NOMO-1 treated with dmso at 0.1 percent for 144 hours (cell line): ENCODE measurements at regions not wholly inside any gene's neighbourhood (a gene's known extent, or its start where the extent isn't known, plus 50 kb on each side); places are given as distances from the start of the nearest gene placed in this dataset.
"Not testable (repeated sequence)": the region's sequence is repeated elsewhere in the genome, so short reads cannot be mapped to it uniquely, and the experiment has no call there.

Experiments used
- DNase-seq: peaks from one replicate; lab custom pipeline; 2025; ENCODE audit not compliant: unreplicated experiment; lab: John Stamatoyannopoulos, UW

DNA sequence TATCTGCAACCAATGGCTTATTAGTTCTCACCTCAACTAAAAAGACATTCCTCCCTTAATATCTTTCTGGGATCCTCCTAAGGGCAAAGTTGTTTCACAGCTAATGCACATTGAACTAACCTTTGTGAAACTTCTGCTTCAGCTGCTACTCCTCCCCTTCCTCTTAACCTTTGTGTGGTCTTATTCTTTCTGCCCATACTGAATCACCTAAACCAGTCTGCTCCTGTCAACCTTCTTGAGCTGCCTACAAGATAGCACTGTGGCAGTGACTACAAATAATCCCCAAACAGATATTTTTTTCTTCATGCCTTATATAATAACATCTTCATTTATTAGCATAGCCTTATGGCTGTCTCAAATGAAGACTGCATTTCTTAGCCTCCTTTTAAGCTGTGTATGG is 1077.4 kb upstream of the ATXN7L3B start:
- DNase-seq, result no peak

DNA sequence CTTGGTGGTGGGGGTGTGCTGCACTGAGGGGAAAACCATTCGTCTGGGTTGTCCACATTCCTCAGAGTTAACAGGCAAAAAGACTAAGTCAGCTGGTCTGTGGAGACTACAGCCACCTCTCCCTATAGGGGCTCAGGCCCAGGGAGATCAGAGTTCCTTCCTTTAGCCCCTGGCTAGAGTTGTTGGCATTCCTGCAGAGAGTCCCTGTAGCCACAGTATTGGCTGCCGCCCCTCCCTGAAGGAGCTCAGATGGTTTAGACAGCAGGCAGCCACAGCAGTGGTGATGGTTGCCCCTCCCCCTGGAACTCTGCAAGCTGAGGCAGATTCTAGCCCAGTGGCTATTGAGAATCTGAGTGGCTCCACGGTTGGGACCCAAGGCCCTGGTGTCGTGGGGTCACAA is 1072.5 kb upstream of the ATXN7L3B start:
- DNase-seq, result no peak

DNA sequence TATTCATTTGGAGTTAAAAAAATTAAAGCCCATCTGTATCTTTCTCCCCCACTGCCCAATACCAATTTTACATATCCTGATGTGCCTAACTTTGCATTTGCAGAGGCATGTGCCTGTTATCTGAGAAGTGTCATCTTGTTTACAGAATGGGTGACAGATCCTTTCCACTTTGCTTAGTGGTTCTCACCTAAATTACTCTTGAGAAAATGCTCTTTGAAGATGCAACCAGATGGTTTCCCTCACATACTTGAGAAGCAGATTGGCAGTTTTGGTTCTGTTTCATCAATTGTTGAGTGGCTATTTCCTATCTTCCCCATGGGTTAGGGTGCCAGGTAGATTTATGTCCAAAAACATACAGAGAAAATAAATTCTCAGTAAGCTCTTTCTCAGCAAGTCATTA is 1051.4 kb upstream of the ATXN7L3B start:
- no peak for DNase-seq

DNA sequence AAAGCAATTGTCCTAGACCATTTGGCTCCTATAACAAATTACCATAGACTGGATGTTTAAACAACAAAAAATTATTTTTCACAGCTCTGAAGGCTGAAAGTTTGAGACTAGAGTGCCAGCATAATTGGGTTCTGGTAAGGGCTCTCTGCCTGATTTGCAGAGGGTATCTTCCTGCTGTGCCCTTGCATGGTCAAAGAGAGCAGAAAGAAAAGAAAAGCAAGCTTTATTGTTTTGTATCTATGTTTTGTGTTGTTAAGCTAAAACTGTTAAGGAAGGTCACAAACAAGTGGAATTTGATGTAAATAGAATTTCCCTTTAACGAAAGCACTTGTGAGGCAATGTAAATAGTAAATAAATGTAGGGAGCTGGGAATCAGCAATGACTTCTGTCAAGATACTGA is 1031.0 kb upstream of the ATXN7L3B start:
- no peak for DNase-seq

DNA sequence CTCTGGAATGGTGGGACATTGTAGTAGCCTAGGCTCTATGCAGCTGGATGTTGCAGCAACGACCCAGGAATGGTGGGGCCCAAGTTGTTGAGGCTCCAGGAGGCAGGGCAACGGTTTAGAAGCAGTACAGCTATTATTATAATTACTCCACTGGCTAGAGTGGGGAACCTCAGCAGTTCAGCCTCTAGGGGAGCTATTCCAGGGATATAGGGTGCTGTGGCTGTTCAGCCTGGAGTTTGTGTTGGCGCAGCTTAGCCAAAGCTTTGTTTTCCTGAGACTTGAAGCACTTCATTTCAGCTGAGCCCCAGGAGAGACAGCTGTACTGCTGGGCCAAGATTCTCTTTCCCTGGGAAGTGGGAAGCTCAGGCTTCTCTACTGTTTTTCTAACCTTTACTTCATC is 1023.0 kb upstream of the ATXN7L3B start:
- no peak for DNase-seq

DNA sequence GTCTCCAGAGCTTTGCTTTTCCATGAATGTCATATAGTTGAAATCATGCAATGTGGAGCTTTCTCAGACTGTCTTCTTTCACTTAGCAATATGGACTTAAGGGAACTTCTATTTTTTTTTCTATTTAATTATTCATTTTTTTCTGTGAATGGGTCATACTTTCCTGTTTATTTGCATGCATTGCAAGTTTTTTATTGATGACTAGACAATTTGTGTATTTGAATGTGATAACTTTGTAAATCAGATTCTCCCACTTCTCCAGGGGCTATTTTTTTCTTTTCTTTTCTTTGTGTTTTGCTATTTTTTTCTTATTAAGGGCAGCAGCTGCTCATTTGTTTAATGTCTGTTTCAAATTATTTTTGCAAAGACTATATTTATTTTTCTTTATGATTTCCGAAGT is 1019.8 kb upstream of the ATXN7L3B start:
- DNase-seq, result no peak

DNA sequence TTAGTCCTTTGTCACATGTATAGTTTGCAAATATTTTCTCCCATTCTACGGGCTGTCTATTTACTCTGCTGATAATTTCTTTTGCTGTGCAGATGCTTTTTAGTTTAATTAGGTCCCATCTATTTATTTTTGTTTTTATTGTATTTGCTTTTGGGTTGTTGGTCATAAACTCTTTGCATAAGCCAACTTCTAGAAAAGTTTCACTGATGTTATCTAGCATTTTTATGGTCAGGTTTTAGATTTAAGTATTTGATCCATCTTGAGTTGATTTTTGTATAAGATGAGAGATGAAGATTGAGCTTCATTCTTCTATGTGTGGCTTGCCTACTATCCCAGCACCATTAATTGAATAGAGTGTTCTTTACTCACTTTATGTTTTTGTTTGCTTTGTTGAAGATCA is 1008.4 kb upstream of the ATXN7L3B start:
- no peak for DNase-seq

DNA sequence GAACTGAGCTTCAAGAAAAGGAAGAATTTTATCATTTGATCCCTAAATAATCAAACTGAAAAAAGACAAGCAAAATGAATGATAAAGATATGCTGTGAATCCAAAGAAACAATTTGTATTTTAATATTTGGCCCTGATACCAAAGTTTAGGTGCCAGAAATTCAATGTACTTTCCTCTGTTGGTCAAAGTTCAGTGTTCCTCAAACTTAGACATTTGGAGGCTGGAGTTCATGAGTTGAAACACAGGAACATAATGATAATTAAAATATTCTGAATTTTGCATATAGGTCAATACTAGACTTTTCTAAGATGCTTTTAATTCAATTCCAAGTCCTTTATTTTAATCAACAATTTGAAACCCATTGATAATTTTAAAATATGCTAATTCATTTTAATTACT is 1007.7 kb upstream of the ATXN7L3B start:
- DNase-seq, result no peak

DNA sequence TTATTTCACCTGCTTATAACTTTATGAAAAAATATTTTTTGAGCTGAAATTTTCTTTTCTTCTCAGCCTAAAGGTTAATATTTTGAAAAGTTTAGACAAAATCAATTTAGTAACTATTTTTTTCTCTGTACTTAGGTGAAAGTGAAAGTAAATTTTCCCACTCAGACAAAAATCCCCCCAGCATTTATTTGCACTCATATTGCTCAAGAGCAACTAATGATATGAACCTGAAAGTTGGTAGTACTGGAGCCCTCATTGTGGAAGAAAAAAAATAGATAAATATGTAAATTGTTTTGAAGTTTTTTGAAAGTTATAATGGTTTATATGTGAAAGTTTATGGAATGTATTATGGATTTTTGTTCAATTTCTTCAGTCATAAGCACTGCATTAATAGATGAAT is 1005.9 kb upstream of the ATXN7L3B start:
- DNase-seq, result no peak

DNA sequence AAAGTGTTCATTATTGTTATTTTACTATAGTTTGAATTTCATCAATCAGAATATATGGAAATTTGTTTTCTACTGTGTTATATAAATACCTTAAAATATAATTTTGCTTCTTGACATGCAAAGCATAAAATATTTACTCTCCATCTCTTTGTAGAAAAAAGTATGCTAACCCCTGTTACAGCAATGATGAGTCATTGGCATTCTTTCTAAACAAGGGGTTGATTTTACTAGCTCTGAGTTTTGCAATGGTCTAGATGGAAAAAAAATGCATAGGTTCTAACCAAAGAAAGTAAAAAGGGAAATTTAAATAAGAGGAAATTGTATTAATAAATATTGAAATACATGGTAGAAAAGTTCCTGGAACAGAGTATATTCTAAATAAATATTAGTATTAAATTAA is 990.2 kb upstream of the ATXN7L3B start:
- no peak for DNase-seq

DNA sequence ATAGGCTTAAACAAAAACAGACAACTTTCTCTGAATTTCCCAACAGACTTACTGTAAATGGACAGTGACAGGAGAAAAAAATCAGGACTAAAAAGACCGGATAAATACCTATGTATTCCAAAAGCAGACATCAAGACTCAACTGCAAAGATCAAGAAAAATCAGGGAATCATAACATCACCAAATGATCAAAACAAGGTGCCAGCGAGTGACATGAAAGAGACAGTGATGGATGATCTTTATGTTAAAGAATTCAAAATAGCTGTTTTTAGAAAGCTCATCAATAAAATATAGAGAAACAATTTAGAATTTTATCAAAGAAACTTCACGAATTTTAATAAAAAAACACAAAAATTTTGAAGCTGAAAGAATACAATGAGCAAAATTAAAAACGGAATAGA is 952.5 kb upstream of the ATXN7L3B start:
- no peak for DNase-seq

DNA sequence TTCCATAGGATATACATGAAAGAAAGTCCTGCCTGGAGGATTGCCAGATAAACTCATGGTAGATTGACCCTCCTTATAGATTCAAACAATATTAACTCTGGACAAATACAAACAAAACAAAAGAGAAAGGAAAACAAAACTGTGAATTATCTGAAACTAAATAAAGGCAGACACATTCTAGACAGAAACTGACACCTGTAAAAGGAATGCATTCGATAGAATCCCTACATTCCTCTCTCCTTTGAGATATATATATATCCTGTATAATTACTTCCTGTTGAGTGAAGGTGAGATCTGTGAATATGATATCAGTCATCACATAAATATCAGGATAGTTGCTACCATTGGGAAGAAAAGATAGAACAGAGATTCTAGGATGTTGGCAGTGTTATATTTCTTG is 948.4 kb upstream of the ATXN7L3B start:
- no peak for DNase-seq

DNA sequence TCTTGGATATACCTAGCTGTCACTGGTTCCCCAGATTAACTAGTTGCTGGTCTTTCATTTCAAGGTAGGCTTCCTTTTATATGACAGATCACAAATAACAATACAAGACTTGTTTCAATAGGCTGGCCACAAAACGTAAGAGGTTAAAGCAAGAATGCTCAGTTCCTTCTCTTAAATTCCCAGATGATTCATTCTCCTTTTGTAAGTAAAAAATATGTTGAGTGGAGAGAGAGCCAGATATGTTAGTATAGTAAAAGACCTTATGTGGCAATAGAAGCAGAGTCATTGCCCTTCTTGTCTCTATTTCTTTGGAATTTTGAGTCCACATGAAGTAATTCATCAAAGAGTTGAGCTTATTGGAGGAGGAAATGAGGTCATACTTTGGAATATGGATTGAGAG is 939.0 kb upstream of the ATXN7L3B start:
- no peak for DNase-seq

DNA sequence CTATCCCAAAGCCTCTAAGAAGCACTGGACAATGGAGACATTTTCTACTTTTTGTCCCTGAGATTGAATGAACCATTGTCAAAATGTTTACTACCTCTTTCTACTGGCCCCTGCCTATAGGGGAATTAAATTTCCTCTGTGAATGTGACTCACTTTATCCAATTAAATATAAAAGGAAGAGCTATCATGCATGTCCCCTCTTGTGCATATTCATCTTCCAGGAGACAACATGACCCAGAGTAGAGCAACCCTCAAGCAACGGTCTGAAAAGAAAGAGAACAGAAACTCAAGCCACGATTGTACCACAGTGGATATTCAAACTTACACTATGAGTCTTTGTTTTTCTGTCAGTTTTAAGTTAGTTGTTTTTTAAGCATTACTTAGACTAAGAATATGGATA is 938.4 kb upstream of the ATXN7L3B start:
- DNase-seq, result no peak

DNA sequence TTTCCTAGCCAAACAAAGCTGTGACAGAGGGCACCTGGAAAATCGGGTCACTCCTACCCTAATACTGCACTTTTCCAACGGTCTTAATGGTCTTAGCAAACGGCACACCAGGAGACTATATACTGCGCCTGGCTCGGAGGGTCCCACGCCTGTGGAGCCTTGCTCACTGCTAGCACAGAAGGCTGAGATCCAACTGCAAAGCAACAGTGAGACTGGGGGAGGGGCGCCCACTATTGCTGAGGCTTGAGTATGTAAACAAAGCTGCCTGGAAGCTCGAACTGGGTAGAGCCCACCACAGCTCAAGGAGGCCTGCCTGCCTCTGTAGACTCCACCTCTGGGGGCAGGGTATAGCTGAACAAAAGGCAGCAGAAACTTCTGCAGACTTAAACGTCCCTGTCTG is 931.7 kb upstream of the ATXN7L3B start:
- not testable (repeated sequence) for DNase-seq

DNA sequence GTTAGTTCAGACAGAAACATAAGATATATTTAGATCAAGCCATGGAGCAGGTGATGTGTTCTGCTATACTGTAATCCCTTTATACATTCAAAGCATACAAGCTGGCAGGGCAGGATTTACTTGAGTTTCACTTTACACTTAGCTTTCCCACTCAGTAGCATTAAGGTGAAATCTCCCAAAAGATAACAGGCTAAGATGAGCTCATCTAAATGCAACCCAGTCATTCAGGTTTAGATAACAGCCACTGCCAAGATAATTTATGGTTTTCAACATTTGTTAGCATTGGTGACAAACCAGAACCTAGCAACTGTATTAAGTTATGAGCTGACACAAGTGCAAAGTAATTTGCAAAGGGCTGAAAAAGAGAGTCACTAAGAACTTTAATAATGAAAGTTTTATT is 925.1 kb upstream of the ATXN7L3B start:
- no peak for DNase-seq

DNA sequence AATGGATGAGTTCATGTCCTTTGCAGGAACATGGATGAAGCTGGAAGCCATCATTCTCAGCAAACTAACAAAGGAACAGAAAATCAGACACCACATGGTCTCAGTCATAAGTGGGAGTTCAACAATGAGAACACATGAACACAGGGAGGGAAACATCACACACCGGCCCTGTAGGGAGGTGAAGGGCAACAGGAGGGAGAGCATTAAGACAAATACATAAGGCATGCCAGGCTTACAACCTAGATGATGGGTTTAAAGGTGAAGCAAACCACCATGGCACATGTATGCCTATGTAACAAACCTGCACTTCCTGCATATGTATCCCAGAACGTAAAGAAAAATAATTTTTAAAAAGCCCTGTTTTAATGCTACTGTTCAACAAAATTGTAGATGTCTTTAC is 914.2 kb upstream of the ATXN7L3B start:
- no peak for DNase-seq

DNA sequence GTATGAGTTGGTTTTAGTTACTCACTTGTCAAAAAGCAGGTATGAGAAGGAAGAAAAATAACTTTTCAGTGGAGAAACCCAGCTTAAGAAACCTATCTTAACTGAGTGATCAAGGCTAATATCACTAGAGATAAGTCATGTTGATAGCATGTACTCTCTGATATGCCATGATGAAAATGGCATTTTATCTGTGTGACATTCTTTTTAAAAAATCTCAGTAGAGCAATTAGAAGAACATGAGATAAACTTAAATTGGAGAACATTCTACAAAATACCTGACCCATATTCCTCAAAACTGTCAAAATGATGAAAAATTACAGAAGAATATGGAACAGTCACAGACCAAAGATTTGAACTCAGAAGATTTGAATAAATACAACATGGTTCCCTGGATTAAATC is 912.4 kb upstream of the ATXN7L3B start:
- no peak for DNase-seq

DNA sequence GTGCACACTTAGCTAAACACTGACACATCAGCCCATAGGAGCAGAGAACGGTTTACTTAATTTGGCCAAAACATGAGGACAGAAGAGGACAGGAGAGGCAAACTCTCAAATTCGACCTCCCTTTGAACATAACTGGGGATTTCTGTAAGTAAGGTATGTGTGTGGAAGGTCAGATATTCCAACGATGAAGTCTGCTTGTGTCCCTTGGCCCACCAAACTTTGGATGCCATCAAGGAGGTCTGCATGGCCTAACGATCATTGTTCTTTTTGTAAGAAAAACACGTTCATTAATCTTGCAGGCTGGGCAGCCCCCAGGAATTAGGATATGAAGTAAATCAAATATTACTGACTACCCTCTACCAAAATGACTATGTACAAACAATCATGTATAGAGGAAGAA is 908.5 kb upstream of the ATXN7L3B start:
- no peak for DNase-seq

DNA sequence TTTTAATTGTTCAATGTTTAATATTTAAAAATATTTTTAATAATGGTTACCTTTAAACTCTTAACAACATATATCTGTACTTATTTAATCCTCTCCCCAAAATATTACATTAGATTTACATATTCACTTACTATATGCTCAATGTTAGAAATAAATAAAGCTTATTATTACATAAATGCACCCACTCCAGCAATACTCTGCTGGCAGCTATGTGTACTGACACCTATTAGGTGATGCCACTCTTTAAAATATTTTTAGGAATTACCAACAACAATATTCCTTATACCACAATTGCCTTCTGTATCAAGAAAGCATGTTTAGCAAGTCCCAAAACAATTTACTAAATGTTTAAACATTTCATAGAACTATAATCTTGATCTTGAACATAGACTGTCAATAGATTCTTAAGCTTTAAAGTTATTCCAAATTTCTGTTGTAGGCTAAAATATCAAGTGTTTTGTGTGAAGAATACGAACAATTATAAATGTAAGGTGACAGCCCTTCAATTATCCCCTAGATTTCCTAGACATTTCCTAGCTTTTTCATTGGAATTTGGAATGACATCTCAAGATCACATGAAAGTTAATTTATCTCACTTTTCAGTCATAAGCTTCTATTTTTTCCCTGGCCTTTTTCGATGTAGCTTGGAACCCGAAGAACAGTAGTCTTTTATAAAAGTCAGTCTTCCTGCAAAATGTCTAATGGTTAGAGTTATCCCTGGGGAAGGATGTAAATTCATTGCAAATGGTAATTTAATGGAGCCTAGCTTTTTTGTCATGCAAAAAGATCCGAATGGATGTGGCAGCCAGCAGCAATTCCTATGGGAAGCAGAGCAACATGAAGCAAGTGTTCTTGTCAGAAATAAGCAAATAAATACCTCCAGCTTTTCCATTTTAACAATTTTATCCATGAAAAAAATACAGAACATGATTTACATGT is 907.5 kb upstream of the ATXN7L3B start:
- no peak for DNase-seq

DNA sequence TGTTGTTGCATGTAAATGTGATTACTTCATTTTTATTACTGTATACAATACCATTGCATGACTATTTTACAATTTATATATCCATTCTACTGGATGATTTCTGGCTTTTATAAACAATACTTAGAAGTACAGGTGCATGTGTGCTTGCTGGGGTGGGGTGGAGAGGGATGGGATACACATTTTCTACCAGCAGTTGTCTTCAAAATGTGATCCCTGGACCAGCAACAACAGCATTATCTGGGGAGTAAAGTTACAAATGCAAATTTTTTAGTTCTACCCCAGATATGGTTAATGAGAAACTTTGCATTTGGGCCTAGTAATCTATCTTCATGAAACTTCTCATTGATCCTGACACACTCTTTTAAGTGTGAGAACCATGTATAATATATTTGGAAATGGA is 905.4 kb upstream of the ATXN7L3B start:
- DNase-seq, result no peak

DNA sequence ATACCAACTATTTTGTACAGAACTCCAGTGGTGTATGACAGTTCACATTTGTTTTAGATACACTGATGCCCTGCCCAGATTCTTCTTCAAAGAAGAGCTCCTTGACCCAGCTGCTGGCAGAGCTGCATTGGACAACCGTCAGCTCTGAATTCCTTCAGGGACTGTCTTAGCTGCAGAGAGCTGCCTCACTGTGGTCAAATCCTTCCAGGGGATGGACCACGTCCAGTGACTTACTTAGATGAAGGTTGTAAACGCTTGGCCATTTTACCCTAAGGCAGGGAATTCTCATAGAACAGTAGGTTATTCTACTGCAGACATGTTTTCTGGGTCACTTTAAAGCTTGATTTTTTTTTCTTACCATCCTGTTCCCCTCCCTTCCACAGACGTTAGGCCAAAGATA is 905.0 kb upstream of the ATXN7L3B start:
- no peak for DNase-seq

DNA sequence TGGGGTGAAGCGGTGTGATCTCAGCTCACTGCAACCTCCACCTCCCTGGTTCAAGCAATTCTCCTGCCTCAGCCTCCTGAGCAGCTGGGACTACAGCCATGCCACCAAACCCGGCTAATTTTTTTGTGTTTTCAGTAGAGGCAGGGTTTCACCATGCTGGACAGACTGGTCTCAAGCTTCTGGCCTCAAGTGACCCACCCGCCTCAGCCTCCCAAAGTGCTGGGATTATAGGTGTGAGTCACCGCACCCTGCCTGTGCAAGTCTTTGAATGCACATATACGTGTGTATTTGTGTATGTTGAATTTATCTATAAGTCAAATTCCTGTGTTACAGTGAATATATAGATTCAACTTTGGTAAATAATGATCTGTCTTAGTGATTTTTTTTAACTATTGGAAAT is 898.2 kb upstream of the ATXN7L3B start:
- not testable (repeated sequence) for DNase-seq
